ENCODE measurements at regions not wholly inside any gene's neighbourhood (a gene's known extent, or its start where the extent isn't known, plus 50 kb on each side); places are given as distances from the start of the nearest gene placed in this dataset.

- TF ChIP-seq POLR2A (IDR thresholded peaks at IDR 0.05) (no peak), POLR2AphosphoS5 (IDR thresholded peaks at IDR 0.05) (no peak), CTCF (IDR thresholded peaks at IDR 0.05) (no peak), EP300 (IDR thresholded peaks at IDR 0.05) (no peak)
Measured at GRCh38 chr17:33639103-33639880, 346.2 kb upstream of the ASIC2 start.
